ENCODE measurements at regions not wholly inside any gene's neighbourhood (a gene's known extent, or its start where the extent isn't known, plus 50 kb on each side); places are given as distances from the start of the nearest gene placed in this dataset.

DNA sequence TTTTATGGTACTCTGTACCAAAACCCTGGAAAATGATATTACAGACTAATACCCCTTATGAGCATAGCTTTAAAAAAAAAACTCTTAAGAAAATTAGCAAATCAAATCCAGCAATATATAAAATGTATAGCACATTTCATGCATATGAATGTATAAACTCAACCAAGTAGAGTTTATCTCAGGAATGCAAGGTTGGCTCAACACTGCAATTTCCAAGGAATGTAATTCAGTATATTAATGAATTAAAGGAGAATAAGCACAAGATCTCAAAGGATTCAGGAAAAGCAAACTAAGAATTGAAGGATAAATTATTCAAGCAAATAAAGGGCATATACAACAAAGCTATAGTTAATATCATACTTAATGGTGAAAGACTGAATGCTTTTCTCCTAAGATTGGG, 61.9 kb upstream of the RPL38 start:
- TF ChIP-seq, protein P1, sequence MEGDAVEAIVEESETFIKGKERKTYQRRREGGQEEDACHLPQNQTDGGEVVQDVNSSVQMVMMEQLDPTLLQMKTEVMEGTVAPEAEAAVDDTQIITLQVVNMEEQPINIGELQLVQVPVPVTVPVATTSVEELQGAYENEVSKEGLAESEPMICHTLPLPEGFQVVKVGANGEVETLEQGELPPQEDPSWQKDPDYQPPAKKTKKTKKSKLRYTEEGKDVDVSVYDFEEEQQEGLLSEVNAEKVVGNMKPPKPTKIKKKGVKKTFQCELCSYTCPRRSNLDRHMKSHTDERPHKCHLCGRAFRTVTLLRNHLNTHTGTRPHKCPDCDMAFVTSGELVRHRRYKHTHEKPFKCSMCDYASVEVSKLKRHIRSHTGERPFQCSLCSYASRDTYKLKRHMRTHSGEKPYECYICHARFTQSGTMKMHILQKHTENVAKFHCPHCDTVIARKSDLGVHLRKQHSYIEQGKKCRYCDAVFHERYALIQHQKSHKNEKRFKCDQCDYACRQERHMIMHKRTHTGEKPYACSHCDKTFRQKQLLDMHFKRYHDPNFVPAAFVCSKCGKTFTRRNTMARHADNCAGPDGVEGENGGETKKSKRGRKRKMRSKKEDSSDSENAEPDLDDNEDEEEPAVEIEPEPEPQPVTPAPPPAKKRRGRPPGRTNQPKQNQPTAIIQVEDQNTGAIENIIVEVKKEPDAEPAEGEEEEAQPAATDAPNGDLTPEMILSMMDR (IDR thresholded peaks at IDR 0.05) = no peak
- no peak for TF ChIP-seq POLR2A (IDR thresholded peaks at IDR 0.05)

All from tibial nerve (tissue), 3 donors.